Neural cell (in vitro differentiated cells): ENCODE measurements at regions not wholly inside any gene's neighbourhood (a gene's known extent, or its start where the extent isn't known, plus 50 kb on each side); places are given as distances from the start of the nearest gene placed in this dataset.

Source experiments
- POLR2AphosphoS5 ChIP-seq: IDR thresholded peaks from 2 replicates; pipeline ENCODE4 v1.6.1; 2012
- RAD21 ChIP-seq: fragments of 450-650 bp; conservative IDR thresholded peaks from 2 replicates; pipeline ENCODE4 v1.6.1; 2014; ENCODE audit warnings: antibody characterized with exemption, mild to moderate bottlenecking, moderate library complexity
- TAF1 ChIP-seq: IDR thresholded peaks from 2 replicates; pipeline ENCODE4 v1.6.1; 2012; ENCODE audit warnings: low read depth
- TF ChIP-seq, protein P1 (sequence below): fragments of 450-650 bp; IDR thresholded peaks from 2 replicates; pipeline ENCODE4 v1.5.1; 2014; ENCODE audit warnings: antibody characterized with exemption, mild to moderate bottlenecking, moderate library complexity; ENCODE audit not compliant: poor library complexity, severe bottlenecking
- TF ChIP-seq, protein P2 (sequence below): IDR thresholded peaks from 2 replicates; pipeline ENCODE4 v1.6.1; 2012; ENCODE audit warnings: borderline replicate concordance

DNA sequence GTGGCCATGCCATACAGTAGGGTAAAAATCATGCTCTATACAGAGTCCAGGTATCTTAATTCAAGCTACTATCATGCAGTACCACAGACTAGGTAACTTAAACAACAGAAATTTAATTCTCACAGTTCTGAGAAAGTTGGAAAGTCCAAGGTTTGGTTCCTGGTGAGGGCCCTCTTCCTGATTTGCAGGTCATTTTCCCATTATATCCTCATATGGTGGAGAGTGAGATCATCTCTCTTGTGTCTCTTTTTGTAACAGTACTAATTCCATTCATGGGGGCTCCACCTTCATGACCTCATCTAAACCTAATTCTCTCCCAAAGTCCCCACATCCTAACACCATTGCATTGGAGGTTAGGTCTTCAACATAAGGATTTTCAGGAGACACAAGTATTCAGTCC is 335.0 kb upstream of the ACVR2A start:
- TF ChIP-seq, protein P1, sequence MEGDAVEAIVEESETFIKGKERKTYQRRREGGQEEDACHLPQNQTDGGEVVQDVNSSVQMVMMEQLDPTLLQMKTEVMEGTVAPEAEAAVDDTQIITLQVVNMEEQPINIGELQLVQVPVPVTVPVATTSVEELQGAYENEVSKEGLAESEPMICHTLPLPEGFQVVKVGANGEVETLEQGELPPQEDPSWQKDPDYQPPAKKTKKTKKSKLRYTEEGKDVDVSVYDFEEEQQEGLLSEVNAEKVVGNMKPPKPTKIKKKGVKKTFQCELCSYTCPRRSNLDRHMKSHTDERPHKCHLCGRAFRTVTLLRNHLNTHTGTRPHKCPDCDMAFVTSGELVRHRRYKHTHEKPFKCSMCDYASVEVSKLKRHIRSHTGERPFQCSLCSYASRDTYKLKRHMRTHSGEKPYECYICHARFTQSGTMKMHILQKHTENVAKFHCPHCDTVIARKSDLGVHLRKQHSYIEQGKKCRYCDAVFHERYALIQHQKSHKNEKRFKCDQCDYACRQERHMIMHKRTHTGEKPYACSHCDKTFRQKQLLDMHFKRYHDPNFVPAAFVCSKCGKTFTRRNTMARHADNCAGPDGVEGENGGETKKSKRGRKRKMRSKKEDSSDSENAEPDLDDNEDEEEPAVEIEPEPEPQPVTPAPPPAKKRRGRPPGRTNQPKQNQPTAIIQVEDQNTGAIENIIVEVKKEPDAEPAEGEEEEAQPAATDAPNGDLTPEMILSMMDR: no peak
- TF ChIP-seq POLR2AphosphoS5: no peak
- TF ChIP-seq RAD21: no peak
- no peak for TF ChIP-seq TAF1
- TF ChIP-seq, protein P2, sequence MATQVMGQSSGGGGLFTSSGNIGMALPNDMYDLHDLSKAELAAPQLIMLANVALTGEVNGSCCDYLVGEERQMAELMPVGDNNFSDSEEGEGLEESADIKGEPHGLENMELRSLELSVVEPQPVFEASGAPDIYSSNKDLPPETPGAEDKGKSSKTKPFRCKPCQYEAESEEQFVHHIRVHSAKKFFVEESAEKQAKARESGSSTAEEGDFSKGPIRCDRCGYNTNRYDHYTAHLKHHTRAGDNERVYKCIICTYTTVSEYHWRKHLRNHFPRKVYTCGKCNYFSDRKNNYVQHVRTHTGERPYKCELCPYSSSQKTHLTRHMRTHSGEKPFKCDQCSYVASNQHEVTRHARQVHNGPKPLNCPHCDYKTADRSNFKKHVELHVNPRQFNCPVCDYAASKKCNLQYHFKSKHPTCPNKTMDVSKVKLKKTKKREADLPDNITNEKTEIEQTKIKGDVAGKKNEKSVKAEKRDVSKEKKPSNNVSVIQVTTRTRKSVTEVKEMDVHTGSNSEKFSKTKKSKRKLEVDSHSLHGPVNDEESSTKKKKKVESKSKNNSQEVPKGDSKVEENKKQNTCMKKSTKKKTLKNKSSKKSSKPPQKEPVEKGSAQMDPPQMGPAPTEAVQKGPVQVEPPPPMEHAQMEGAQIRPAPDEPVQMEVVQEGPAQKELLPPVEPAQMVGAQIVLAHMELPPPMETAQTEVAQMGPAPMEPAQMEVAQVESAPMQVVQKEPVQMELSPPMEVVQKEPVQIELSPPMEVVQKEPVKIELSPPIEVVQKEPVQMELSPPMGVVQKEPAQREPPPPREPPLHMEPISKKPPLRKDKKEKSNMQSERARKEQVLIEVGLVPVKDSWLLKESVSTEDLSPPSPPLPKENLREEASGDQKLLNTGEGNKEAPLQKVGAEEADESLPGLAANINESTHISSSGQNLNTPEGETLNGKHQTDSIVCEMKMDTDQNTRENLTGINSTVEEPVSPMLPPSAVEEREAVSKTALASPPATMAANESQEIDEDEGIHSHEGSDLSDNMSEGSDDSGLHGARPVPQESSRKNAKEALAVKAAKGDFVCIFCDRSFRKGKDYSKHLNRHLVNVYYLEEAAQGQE: no peak
